ENCODE measurements at regions not wholly inside any gene's neighbourhood (a gene's known extent, or its start where the extent isn't known, plus 50 kb on each side); places are given as distances from the start of the nearest gene placed in this dataset.

GRCh38 chr7:156140896-156141295, 328.6 kb upstream of the SHH start:
- TF ChIP-seq, protein P1, sequence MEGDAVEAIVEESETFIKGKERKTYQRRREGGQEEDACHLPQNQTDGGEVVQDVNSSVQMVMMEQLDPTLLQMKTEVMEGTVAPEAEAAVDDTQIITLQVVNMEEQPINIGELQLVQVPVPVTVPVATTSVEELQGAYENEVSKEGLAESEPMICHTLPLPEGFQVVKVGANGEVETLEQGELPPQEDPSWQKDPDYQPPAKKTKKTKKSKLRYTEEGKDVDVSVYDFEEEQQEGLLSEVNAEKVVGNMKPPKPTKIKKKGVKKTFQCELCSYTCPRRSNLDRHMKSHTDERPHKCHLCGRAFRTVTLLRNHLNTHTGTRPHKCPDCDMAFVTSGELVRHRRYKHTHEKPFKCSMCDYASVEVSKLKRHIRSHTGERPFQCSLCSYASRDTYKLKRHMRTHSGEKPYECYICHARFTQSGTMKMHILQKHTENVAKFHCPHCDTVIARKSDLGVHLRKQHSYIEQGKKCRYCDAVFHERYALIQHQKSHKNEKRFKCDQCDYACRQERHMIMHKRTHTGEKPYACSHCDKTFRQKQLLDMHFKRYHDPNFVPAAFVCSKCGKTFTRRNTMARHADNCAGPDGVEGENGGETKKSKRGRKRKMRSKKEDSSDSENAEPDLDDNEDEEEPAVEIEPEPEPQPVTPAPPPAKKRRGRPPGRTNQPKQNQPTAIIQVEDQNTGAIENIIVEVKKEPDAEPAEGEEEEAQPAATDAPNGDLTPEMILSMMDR (conservative IDR thresholded peaks at IDR 0.05 in 1 of 2, IDR thresholded peaks at IDR 0.05 in 1 of 2; ENCODE audit: low read depth in 1 of 2, low read length in 2 of 2) = no peak
- no peak for TF ChIP-seq EZH2 (IDR thresholded peaks at IDR 0.05; ENCODE audit: low read length, missing control alignments)
